ENCODE measurements at regions not wholly inside any gene's neighbourhood (a gene's known extent, or its start where the extent isn't known, plus 50 kb on each side); places are given as distances from the start of the nearest gene placed in this dataset.
A peak's percentile ranks its signal among the peaks of the same experiment; 100 is the strongest.

- Histone ChIP-seq H3K27ac (replicated peaks in 1 of 4) (no peak overlapping the region), H3K9me3 (no peaks in the 10 kb centered on the region), H3K4me1 (peaks cover 0 to 32% (median 28%) of the 10 kb centered on the region in 4 donors), H3K4me3 (no peak overlapping the region), H3K27me3 (no peaks in the 10 kb centered on the region), H3K36me3 (no peaks in the 10 kb centered on the region)
- DNase-seq (ENCODE audit: extremely low spot score) = no peak
- intact Hi-C loops (cut with DNase I) = loop anchor here (5.0 kb wide), 1 partner anchor 55 kb away; no protein-coding TSS in a partner anchor
- no peak for TF ChIP-seq POLR2AphosphoS5 (IDR thresholded peaks at IDR 0.05)
- no peak for TF ChIP-seq EP300 (IDR thresholded peaks at IDR 0.05)
- no peak for TF ChIP-seq CTCF (IDR thresholded peaks at IDR 0.05)
- TF ChIP-seq POLR2A (IDR thresholded peaks at IDR 0.05; ENCODE audit: low read depth) = no peak
- WGBS = 93% methylated on average over 15 of the region's 15 CpGs
These were observed 207.2 kb downstream of the ERCC6L2 start for GRCh38 chr9:96082516-96083232.

DNA sequence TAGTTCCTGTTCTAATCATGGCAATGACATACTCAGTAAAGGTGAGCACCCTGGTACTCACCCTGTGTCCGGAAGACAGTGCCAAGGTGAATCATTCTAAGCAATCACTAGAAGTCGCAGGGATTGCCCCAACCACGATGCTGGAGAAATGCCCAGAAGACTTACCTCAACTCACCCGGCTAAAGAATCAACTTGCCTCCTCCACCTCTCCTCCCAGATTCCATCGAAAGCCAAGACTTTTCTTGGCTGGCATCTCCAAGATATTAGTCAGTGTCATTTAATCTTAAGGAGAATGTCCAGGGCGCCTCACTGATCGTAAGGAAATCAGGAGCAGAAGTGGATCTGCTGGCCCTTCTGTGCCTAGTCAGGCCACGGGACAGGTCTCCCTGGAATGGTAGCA lies 204.9 kb downstream of the ERCC6L2 start:
- 34% methylated on average over 8 of the region's 8 CpGs for WGBS
- intact Hi-C loops (cut with DNase I) = loop anchor here (5.0 kb wide), 1 partner anchor 57 kb away; no protein-coding TSS in a partner anchor
- TF ChIP-seq EP300 (IDR thresholded peaks at IDR 0.05) (no peak), POLR2AphosphoS5 (IDR thresholded peaks at IDR 0.05) (peak; percentile 38 to 75)

GRCh38 chr9:96079779-96080178 lies 204.3 kb downstream of the ERCC6L2 start:
- H3K4me1 ChIP-seq = peaks cover 0 to 32% (median 28%) of the 10 kb centered on the region in 4 donors
- peak overlapping the region; percentile 67 to 75 (median 71) for H3K27ac ChIP-seq (replicated peaks in 1 of 4)
- no peaks in the 10 kb centered on the region for H3K27me3 ChIP-seq
- no peak for TF ChIP-seq POLR2AphosphoS5 (IDR thresholded peaks at IDR 0.05)
- no peak for TF ChIP-seq CTCF (IDR thresholded peaks at IDR 0.05)
- TF ChIP-seq EP300 (IDR thresholded peaks at IDR 0.05) = no peak
- TF ChIP-seq POLR2A (IDR thresholded peaks at IDR 0.05; ENCODE audit: low read depth) = no peak
- no peak for DNase-seq (ENCODE audit: extremely low spot score)
- no peak overlapping the region for H3K4me3 ChIP-seq
- no peaks in the 10 kb centered on the region for H3K9me3 ChIP-seq
- H3K36me3 ChIP-seq = no peaks in the 10 kb centered on the region
- 44% methylated on average over 6 of the region's 6 CpGs for WGBS
- intact Hi-C loops (cut with DNase I) = loop anchor here (5.0 kb wide), 1 partner anchor 58 kb away; no protein-coding TSS in a partner anchor

More for the DNA sequence above, 204.9 kb downstream of the ERCC6L2 start:
- no peaks in the 10 kb centered on the region for H3K27me3 ChIP-seq
- H3K4me3 ChIP-seq = no peak overlapping the region
- no peaks in the 10 kb centered on the region for H3K9me3 ChIP-seq
- H3K36me3 ChIP-seq = no peaks in the 10 kb centered on the region
- H3K27ac ChIP-seq (replicated peaks in 1 of 4) = peak overlapping the region; percentile 67 to 75 (median 71)
- DNase-seq (ENCODE audit: extremely low spot score) = no peak
- peaks cover 0 to 32% (median 28%) of the 10 kb centered on the region in 4 donors for H3K4me1 ChIP-seq

- intact Hi-C loops (cut with DNase I) = no loop called here
- TF ChIP-seq POLR2AphosphoS5 (IDR thresholded peaks at IDR 0.05) (no peak), CTCF (IDR thresholded peaks at IDR 0.05) (peak in 1 of 3 experiments; percentile 29), EP300 (IDR thresholded peaks at IDR 0.05) (no peak)
- no peak for DNase-seq (ENCODE audit: extremely low spot score)
- H3K27ac ChIP-seq (replicated peaks in 1 of 4) = peak overlapping the region; percentile 67 to 75 (median 71)
- WGBS = 37% methylated on average over 4 of the region's 4 CpGs
- H3K4me3 ChIP-seq = no peak overlapping the region
- H3K36me3 ChIP-seq = no peaks in the 10 kb centered on the region
- no peaks in the 10 kb centered on the region for H3K27me3 ChIP-seq
- peaks cover under 1 to 32% (median 28%) of the 10 kb centered on the region in 4 donors for H3K4me1 ChIP-seq
- H3K9me3 ChIP-seq = no peaks in the 10 kb centered on the region
These were observed 203.5 kb downstream of the ERCC6L2 start for GRCh38 chr9:96078897-96079490.

GRCh38 chr9:96075757-96076156 lies 200.3 kb downstream of the ERCC6L2 start:
- no peak for DNase-seq (ENCODE audit: extremely low spot score)
- no peak for TF ChIP-seq POLR2A (IDR thresholded peaks at IDR 0.05; ENCODE audit: low read depth)
- TF ChIP-seq CTCF (IDR thresholded peaks at IDR 0.05) = no peak
- TF ChIP-seq EP300 (IDR thresholded peaks at IDR 0.05) = no peak
- no peak for TF ChIP-seq POLR2AphosphoS5 (IDR thresholded peaks at IDR 0.05)
- Histone ChIP-seq H3K4me1 (peaks cover 4 to 31% (median 21%) of the 10 kb centered on the region in 4 donors), H3K36me3 (no peaks in the 10 kb centered on the region), H3K4me3 (no peak overlapping the region), H3K9me3 (no peaks in the 10 kb centered on the region), H3K27me3 (no peaks in the 10 kb centered on the region), H3K27ac (replicated peaks in 1 of 4) (no peak overlapping the region)
- intact Hi-C loops (cut with DNase I) = no loop called here
- WGBS = 86% methylated on average over 5 of the region's 5 CpGs

Data from esophagus muscularis mucosa (tissue), 4 donors.